ENCODE measurements at regions not wholly inside any gene's neighbourhood (a gene's known extent, or its start where the extent isn't known, plus 50 kb on each side); places are given as distances from the start of the nearest gene placed in this dataset.

DNA sequence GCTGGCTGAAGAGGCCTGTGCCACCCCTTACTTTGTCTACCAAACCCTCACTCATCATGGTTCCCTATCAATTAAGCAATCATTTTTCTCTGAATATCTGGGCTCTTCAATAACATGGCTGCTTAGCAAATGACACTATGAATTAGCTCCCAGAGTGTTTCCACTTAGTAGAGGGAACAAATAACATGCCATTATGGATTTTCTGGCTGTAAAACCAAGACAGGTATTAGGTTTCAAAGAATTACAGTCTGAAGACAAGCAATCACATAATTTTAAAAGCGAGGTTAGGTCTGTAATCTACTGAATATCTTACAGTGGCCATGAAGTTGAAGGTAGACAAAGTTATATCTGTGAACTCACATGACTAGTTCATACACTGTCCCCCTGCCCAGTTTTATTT, 220.8 kb upstream of the PHYHIPL start:
- CTCF ChIA-PET, result no interaction called here
- Histone ChIP-seq H3K9ac (ENCODE audit: low read depth, low read length) (no peak overlapping the region), H2AK9ac (replicated peaks; ENCODE audit: low read depth, low read length, poor library complexity) (no peak overlapping the region), H3K9me1 (ENCODE audit: insufficient read depth, low read length) (no peaks in the 10 kb centered on the region), H2AFZ (replicated peaks; ENCODE audit: low read length, poor library complexity) (no peak overlapping the region), H3K23ac (ENCODE audit: low read depth, low read length) (no peak overlapping the region), H3K14ac (replicated peaks; ENCODE audit: low read depth, low read length) (no peak overlapping the region), H2BK20ac (ENCODE audit: low read depth, low read length) (no peak overlapping the region), H2AK5ac (ENCODE audit: low read depth, low read length) (no peak overlapping the region), H3K4me2 (ENCODE audit: low read depth, low read length) (no peak overlapping the region), H3K4me3 (ENCODE audit: insufficient read depth, low read depth, low read length) (no peak overlapping the region), H2BK15ac (ENCODE audit: low read depth, low read length) (no peak overlapping the region), H4K5ac (ENCODE audit: low read depth, low read length) (no peak overlapping the region), H3K18ac (ENCODE audit: low read depth, low read length) (no peak overlapping the region), H4K20me1 (ENCODE audit: insufficient read depth, low read length) (no peaks in the 10 kb centered on the region), H3K79me1 (ENCODE audit: low read depth in 1 of 2, low read length in 2 of 2) (no peaks in the 10 kb centered on the region), H3K56ac (ENCODE audit: extremely low read depth, insufficient read depth, low read length) (no peak overlapping the region), H3K4me1 (ENCODE audit: control insufficient read depth, insufficient read depth, low read length) (no peaks in the 10 kb centered on the region), H3K27me3 (ENCODE audit: control insufficient read depth, insufficient read depth, low read length) (peaks cover 10% of the 10 kb centered on the region), H3K36me3 (ENCODE audit: control insufficient read depth, insufficient read depth, low read length) (no peaks in the 10 kb centered on the region), H4K8ac (ENCODE audit: low read depth in 2 of 2, low read length in 2 of 2) (no peak overlapping the region), H2BK5ac (ENCODE audit: low read depth, low read length, poor library complexity, severe bottlenecking) (no peak overlapping the region), H4K91ac (ENCODE audit: insufficient read depth, low read depth, low read length) (no peak overlapping the region), H2BK120ac (ENCODE audit: low read depth, low read length) (no peak overlapping the region), H3K9me3 (ENCODE audit: control insufficient read depth, insufficient read depth, low read length) (no peaks in the 10 kb centered on the region), H3K27ac (ENCODE audit: insufficient read depth, low read length) (no peak overlapping the region), H3K4ac (ENCODE audit: low read depth, low read length) (no peak overlapping the region)
- no peak for DNase-seq
- intact Hi-C loops (cut with micrococcal nuclease), result no loop called here
- in situ Hi-C loops (cut with MboI; ENCODE audit: low sequenced_read_pairs), result loop anchor here (25.0 kb wide), 1 partner anchor 657 kb away; no protein-coding TSS in a partner anchor
- no CpG with 5 or more reads among the region's 1 CpG for WGBS, 2 experiments (ENCODE audit: extremely low coverage in 2 of 2, insufficient read length in 1 of 2)
- dilution Hi-C loops (cut with HindIII; ENCODE audit: low sequenced_read_pairs, unreplicated experiment), result no loop called here
- no peak for ATAC-seq (ENCODE audit: low read depth)
- no peak for TF ChIP-seq NFE2L2 (IDR thresholded peaks at IDR 0.05; ENCODE audit: low read depth, low read length)
- TF ChIP-seq ELK1 (IDR thresholded peaks at IDR 0.05; ENCODE audit: borderline replicate concordance, low read depth, low read length), result no peak
- TF ChIP-seq MAFK (IDR thresholded peaks at IDR 0.05; ENCODE audit: low read depth, low read length), result no peak
- TF ChIP-seq MAZ (IDR thresholded peaks at IDR 0.05; ENCODE audit: borderline replicate concordance, low read depth, low read length), result no peak
- TF ChIP-seq CEBPB (IDR thresholded peaks at IDR 0.05; ENCODE audit: low read depth, low read length), result no peak
- TF ChIP-seq RFX5 (IDR thresholded peaks at IDR 0.05; ENCODE audit: low read depth, low read length), result no peak
- no TSS peak for BruUV-seq (replicated peaks)
- POLR2A ChIA-PET (ENCODE audit: unreplicated experiment), result no interaction called here
